Esophagus muscularis mucosa (tissue), 3 donors: ENCODE measurements at regions not wholly inside any gene's neighbourhood (a gene's known extent, or its start where the extent isn't known, plus 50 kb on each side); places are given as distances from the start of the nearest gene placed in this dataset.

ENCODE experiments used
- POLR2A ChIP-seq: fragments of 450-650 bp; IDR thresholded peaks from one replicate; pipeline ENCODE4 v1.6.1; 2017; ENCODE audit warnings: antibody characterized with exemption, moderate library complexity, mild to moderate bottlenecking, low read depth
- TF ChIP-seq, protein P1 (sequence below), 3 experiments: fragments of 200-600 bp in 2 of 3; fragments of 450-650 bp in 1 of 3; sonication (generic) in 2 of 3; IDR thresholded peaks; one replicate each; pipeline ENCODE4 v1.5.1; 2017 to 2019; ENCODE audit warnings: antibody characterized with exemption in 3 of 3, mild to moderate bottlenecking in 2 of 3, moderate library complexity in 1 of 3

DNA sequence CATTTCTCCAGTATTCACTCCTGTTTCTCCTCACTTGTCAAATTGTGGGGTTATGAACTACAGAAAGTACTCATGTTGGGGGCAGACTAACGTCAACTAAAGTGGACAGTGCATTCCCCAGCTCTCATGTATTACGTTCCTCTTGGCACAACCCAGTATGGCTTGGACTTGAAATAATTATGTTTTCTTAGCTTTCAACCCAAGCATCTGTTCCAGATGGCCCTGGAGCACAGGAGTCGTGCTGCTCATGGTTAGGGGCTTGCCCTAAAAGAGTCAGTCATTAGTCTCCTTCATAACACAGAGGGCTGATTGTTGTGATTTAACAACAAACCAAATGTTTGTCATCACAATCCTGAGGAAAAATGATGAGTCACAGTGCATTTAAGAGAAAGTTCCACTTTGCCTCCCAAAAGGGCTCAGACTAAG lies 154.4 kb downstream of the RPAP3 start:
- TF ChIP-seq POLR2A = no peak
- TF ChIP-seq, protein P1, sequence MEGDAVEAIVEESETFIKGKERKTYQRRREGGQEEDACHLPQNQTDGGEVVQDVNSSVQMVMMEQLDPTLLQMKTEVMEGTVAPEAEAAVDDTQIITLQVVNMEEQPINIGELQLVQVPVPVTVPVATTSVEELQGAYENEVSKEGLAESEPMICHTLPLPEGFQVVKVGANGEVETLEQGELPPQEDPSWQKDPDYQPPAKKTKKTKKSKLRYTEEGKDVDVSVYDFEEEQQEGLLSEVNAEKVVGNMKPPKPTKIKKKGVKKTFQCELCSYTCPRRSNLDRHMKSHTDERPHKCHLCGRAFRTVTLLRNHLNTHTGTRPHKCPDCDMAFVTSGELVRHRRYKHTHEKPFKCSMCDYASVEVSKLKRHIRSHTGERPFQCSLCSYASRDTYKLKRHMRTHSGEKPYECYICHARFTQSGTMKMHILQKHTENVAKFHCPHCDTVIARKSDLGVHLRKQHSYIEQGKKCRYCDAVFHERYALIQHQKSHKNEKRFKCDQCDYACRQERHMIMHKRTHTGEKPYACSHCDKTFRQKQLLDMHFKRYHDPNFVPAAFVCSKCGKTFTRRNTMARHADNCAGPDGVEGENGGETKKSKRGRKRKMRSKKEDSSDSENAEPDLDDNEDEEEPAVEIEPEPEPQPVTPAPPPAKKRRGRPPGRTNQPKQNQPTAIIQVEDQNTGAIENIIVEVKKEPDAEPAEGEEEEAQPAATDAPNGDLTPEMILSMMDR (IDR thresholded peaks at IDR 0.05) = no peak
